ENCODE measurements at regions not wholly inside any gene's neighbourhood (a gene's known extent, or its start where the extent isn't known, plus 50 kb on each side); places are given as distances from the start of the nearest gene placed in this dataset.

DNA sequence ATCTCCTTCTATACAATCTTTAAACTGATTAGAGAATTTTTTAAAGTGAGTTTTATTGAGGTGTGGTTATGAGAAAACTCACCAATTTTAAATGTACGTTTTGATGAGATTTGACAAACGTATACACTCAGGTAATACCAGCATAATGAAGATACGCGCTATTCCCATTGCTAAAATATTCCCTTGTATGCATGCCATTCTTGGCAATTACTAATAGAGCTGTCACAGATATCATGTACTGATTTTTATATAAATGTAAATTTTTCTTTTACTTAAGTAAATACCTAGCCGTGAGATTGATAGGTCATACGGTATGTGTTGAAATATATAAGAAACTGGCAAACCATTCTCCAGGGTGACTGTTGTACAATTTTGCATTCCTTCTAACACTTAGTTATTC is 384.7 kb downstream of the PTH2R start:
- CTCF ChIA-PET (ENCODE audit: unreplicated experiment), result no interaction called here
- H2AFZ ChIP-seq (ENCODE audit: low read length), result no peak overlapping the region
- intact Hi-C loops (cut with micrococcal nuclease; ENCODE audit: unreplicated experiment), result no loop called here
- no peak overlapping the region for H3K27ac ChIP-seq (ENCODE audit: low read depth, low read length, poor library complexity, severe bottlenecking)
- POLR2A ChIA-PET, result no interaction called here
- H3K9me2 ChIP-seq (ENCODE audit: insufficient read depth, low read length), result no peaks in the 10 kb centered on the region
- no peaks in the 10 kb centered on the region for H3K36me3 ChIP-seq (ENCODE audit: insufficient read depth, low read length)
- BruUV-seq (replicated peaks), result no TSS peak
- no peak overlapping the region for H3K4me3 ChIP-seq (ENCODE audit: low read depth, low read length, poor library complexity, severe bottlenecking)
- H4K20me1 ChIP-seq (ENCODE audit: insufficient read depth, low read length), result no peaks in the 10 kb centered on the region
- no peak overlapping the region for H3K4me2 ChIP-seq (ENCODE audit: low read length)
- no peaks in the 10 kb centered on the region for H3K9me3 ChIP-seq (ENCODE audit: low read length)
- no peaks in the 10 kb centered on the region for H3K4me1 ChIP-seq (ENCODE audit: insufficient read depth, low read length, poor library complexity, severe bottlenecking)
- no peak for TF ChIP-seq EZH2phosphoT487 (IDR thresholded peaks at IDR 0.05; ENCODE audit: borderline replicate concordance, low read depth, low read length)
- TF ChIP-seq CTCF (conservative IDR thresholded peaks at IDR 0.05; ENCODE audit: low read length), result no peak
- no peaks in the 10 kb centered on the region for H3K79me2 ChIP-seq (ENCODE audit: insufficient read depth, low read depth, low read length)
- DNase-seq (ENCODE audit: low spot score), result no peak

DNA sequence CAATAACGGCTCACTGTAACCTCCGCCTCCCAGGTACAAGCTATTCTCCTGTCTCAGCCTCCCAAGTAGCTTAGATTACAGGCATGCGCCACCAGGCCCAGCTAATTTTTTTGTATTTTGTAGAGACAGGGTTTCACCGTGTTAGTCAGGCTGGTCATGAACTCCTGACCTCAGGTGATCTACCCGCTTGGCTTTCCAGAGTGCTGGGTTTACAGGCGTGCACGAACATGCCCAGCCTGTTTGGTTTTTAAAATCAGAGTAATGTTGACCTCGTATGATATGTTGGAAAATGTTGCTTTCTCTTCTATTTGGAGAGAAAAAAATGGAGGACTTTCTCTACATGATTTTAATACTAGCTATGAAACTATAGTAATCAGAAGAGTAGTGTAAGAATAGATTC is 386.2 kb downstream of the PTH2R start:
- Histone ChIP-seq H3K27ac (ENCODE audit: low read depth, low read length, poor library complexity, severe bottlenecking) (no peak overlapping the region), H3K4me3 (ENCODE audit: low read depth, low read length, poor library complexity, severe bottlenecking) (no peak overlapping the region), H3K4me2 (ENCODE audit: low read length) (no peak overlapping the region), H3K9me2 (ENCODE audit: insufficient read depth, low read length) (no peaks in the 10 kb centered on the region), H3K9me3 (ENCODE audit: low read length) (no peaks in the 10 kb centered on the region), H4K20me1 (ENCODE audit: insufficient read depth, low read length) (no peaks in the 10 kb centered on the region), H3K4me1 (ENCODE audit: insufficient read depth, low read length, poor library complexity, severe bottlenecking) (no peaks in the 10 kb centered on the region), H3K36me3 (ENCODE audit: insufficient read depth, low read length) (no peaks in the 10 kb centered on the region), H2AFZ (ENCODE audit: low read length) (no peak overlapping the region), H3K79me2 (ENCODE audit: insufficient read depth, low read depth, low read length) (no peaks in the 10 kb centered on the region)
- no peak for DNase-seq (ENCODE audit: low spot score)
- ChIA-PET CTCF (ENCODE audit: unreplicated experiment) (no interaction called here), POLR2A (no interaction called here)
- BruUV-seq (replicated peaks), result no TSS peak
- TF ChIP-seq EZH2phosphoT487 (IDR thresholded peaks at IDR 0.05; ENCODE audit: borderline replicate concordance, low read depth, low read length) (no peak), CTCF (conservative IDR thresholded peaks at IDR 0.05; ENCODE audit: low read length) (no peak)
- intact Hi-C loops (cut with micrococcal nuclease; ENCODE audit: unreplicated experiment), result no loop called here

GRCh38 chr2:208793434-208793833 is 386.8 kb downstream of the PTH2R start:
- BruUV-seq (replicated peaks), result no TSS peak
- Histone ChIP-seq H3K4me1 (ENCODE audit: insufficient read depth, low read length, poor library complexity, severe bottlenecking) (no peaks in the 10 kb centered on the region), H3K4me2 (ENCODE audit: low read length) (no peak overlapping the region), H3K27ac (ENCODE audit: low read depth, low read length, poor library complexity, severe bottlenecking) (no peak overlapping the region), H3K9me2 (ENCODE audit: insufficient read depth, low read length) (no peaks in the 10 kb centered on the region), H3K79me2 (ENCODE audit: insufficient read depth, low read depth, low read length) (no peaks in the 10 kb centered on the region), H4K20me1 (ENCODE audit: insufficient read depth, low read length) (no peaks in the 10 kb centered on the region), H3K4me3 (ENCODE audit: low read depth, low read length, poor library complexity, severe bottlenecking) (no peak overlapping the region), H3K36me3 (ENCODE audit: insufficient read depth, low read length) (no peaks in the 10 kb centered on the region), H3K9me3 (ENCODE audit: low read length) (no peaks in the 10 kb centered on the region), H2AFZ (ENCODE audit: low read length) (no peak overlapping the region)
- intact Hi-C loops (cut with micrococcal nuclease; ENCODE audit: unreplicated experiment), result no loop called here
- CTCF ChIA-PET (ENCODE audit: unreplicated experiment), result no interaction called here
- POLR2A ChIA-PET, result no interaction called here
- TF ChIP-seq EZH2phosphoT487 (IDR thresholded peaks at IDR 0.05; ENCODE audit: borderline replicate concordance, low read depth, low read length), result no peak
- TF ChIP-seq CTCF (conservative IDR thresholded peaks at IDR 0.05; ENCODE audit: low read length), result no peak
- no peak for DNase-seq (ENCODE audit: low spot score)
